MM.1S (cell line): ENCODE measurements at regions not wholly inside any gene's neighbourhood (a gene's known extent, or its start where the extent isn't known, plus 50 kb on each side); places are given as distances from the start of the nearest gene placed in this dataset.

Experiments used
- CTCF ChIP-seq: fragments of 300-600 bp; sonication (generic); IDR thresholded peaks from 2 replicates; pipeline ENCODE4 v1.5.1; 2016; ENCODE audit warnings: antibody characterized with exemption, low read length, mixed read lengths
- EZH2phosphoT487 ChIP-seq: fragments of 300-600 bp; sonication (generic); IDR thresholded peaks from 2 replicates; pipeline ENCODE4 v1.6.1; 2018; ENCODE audit warnings: antibody characterized with exemption, low read length

GRCh38 chr11:134582770-134583095, 170.7 kb upstream of the B3GAT1 start:
- TF ChIP-seq CTCF (no peak), EZH2phosphoT487 (no peak)
